ENCODE measurements at regions not wholly inside any gene's neighbourhood (a gene's known extent, or its start where the extent isn't known, plus 50 kb on each side); places are given as distances from the start of the nearest gene placed in this dataset.

DNA sequence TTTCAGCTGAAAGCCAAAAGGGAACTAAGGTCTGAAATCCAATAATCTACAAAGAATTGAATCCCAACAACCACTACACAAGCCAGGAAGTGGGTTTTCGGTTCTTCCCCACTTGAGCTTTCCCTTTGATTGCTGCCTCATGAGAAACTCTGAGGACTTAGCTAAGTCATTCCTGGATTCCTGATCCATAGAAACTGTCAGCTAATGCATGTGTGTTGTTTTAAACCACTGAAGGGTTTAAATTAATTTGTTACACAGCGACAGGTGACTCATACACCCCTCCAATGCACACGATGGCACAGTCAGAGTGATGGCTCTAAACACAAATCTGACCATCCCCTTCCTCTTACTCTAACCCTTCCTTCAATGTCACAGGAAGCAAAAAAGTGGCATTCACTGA is 282.9 kb downstream of the RAB28 start:
- ChIA-PET RAD21 (ENCODE audit: low non-redundant PET in 1 of 2, low total read pairs in 2 of 2, uncharacterized antibody in 2 of 2, unreplicated experiment in 2 of 2) (no interaction called here), POLR2A (no interaction called here)
- no peak overlapping the region for H2AFZ ChIP-seq (ENCODE audit: low read depth, low read length, poor library complexity, severe bottlenecking)

GRCh38 chr4:13196721-13197120 is 287.4 kb downstream of the RAB28 start:
- no peaks in the 10 kb centered on the region for H3K36me3 ChIP-seq (ENCODE audit: control insufficient read depth in 1 of 2, insufficient read depth in 2 of 2, low read length in 2 of 2)
- no peak for ATAC-seq
- H3K9ac ChIP-seq (ENCODE audit: low read length) = no peak overlapping the region
- no peak for DNase-seq (ENCODE audit: low read depth, low spot score)
- no TSS peak for BruUV-seq (replicated peaks)
- H3K9me3 ChIP-seq (ENCODE audit: control insufficient read depth in 1 of 2, insufficient read depth in 1 of 2, low read depth in 1 of 2, low read length in 2 of 2) = no peaks in the 10 kb centered on the region
- H3K4me3 ChIP-seq (replicated peaks in 1 of 2; ENCODE audit: low read depth in 1 of 2, low read length in 2 of 2) = no peak overlapping the region
- H2AFZ ChIP-seq (ENCODE audit: low read depth, low read length, poor library complexity, severe bottlenecking) = no peak overlapping the region
- CTCF ChIA-PET = no interaction called here
- no peaks in the 10 kb centered on the region for H4K20me1 ChIP-seq (ENCODE audit: insufficient read depth)
- no peaks in the 10 kb centered on the region for H3K27me3 ChIP-seq (ENCODE audit: insufficient read depth, low read length)
- H3K4me1 ChIP-seq (ENCODE audit: control insufficient read depth in 1 of 2, insufficient read depth in 2 of 2, low read length in 2 of 2) = no peaks in the 10 kb centered on the region
- POLR2A ChIA-PET = no interaction called here
- H3K79me2 ChIP-seq (ENCODE audit: insufficient read depth, low read length) = no peaks in the 10 kb centered on the region
- H3K4me2 ChIP-seq (ENCODE audit: low read length) = no peak overlapping the region
- intact Hi-C loops (cut with micrococcal nuclease) = no loop called here
- no peak overlapping the region for H3K27ac ChIP-seq (ENCODE audit: low read depth, low read length)
- H3K9me2 ChIP-seq (ENCODE audit: insufficient read depth) = no peaks in the 10 kb centered on the region
- RAD21 ChIA-PET (ENCODE audit: low non-redundant PET in 1 of 2, low total read pairs in 2 of 2, uncharacterized antibody in 2 of 2, unreplicated experiment in 2 of 2) = no interaction called here
- TF ChIP-seq YY1 (IDR thresholded peaks at IDR 0.05; ENCODE audit: extremely low read depth, insufficient replicate concordance, low read depth, low read length) (no peak), EZH2phosphoT487 (IDR thresholded peaks at IDR 0.05; ENCODE audit: borderline replicate concordance) (no peak), CEBPB (IDR thresholded peaks at IDR 0.05; ENCODE audit: low read depth) (no peak), ZNF274 (IDR thresholded peaks at IDR 0.05; ENCODE audit: low read depth, low read length) (no peak), POLR2AphosphoS5 (IDR thresholded peaks at IDR 0.05; ENCODE audit: low read depth, low read length) (no peak), ELF1 (IDR thresholded peaks at IDR 0.05; ENCODE audit: borderline replicate concordance, low read depth) (no peak), SRF (IDR thresholded peaks at IDR 0.05; ENCODE audit: low read depth) (no peak), SP1 (IDR thresholded peaks at IDR 0.05; ENCODE audit: low read depth) (no peak), CBX3 (IDR thresholded peaks at IDR 0.05; ENCODE audit: low read depth) (no peak), EGR1 (IDR thresholded peaks at IDR 0.05; ENCODE audit: low read depth) (no peak), TCF7L2 (IDR thresholded peaks at IDR 0.05; ENCODE audit: borderline replicate concordance, extremely low read depth, insufficient read depth, insufficient read length) (no peak), RAD21 (IDR thresholded peaks at IDR 0.05; ENCODE audit: low read depth) (no peak), ZFX (IDR thresholded peaks at IDR 0.05) (no peak), MAX (IDR thresholded peaks at IDR 0.05) (no peak), JUND (IDR thresholded peaks at IDR 0.05) (no peak), SIN3A (IDR thresholded peaks at IDR 0.05; ENCODE audit: low read depth) (no peak), ZBTB33 (IDR thresholded peaks at IDR 0.05; ENCODE audit: extremely low read depth, insufficient replicate concordance, low read length) (no peak)
- TF ChIP-seq, protein P1, sequence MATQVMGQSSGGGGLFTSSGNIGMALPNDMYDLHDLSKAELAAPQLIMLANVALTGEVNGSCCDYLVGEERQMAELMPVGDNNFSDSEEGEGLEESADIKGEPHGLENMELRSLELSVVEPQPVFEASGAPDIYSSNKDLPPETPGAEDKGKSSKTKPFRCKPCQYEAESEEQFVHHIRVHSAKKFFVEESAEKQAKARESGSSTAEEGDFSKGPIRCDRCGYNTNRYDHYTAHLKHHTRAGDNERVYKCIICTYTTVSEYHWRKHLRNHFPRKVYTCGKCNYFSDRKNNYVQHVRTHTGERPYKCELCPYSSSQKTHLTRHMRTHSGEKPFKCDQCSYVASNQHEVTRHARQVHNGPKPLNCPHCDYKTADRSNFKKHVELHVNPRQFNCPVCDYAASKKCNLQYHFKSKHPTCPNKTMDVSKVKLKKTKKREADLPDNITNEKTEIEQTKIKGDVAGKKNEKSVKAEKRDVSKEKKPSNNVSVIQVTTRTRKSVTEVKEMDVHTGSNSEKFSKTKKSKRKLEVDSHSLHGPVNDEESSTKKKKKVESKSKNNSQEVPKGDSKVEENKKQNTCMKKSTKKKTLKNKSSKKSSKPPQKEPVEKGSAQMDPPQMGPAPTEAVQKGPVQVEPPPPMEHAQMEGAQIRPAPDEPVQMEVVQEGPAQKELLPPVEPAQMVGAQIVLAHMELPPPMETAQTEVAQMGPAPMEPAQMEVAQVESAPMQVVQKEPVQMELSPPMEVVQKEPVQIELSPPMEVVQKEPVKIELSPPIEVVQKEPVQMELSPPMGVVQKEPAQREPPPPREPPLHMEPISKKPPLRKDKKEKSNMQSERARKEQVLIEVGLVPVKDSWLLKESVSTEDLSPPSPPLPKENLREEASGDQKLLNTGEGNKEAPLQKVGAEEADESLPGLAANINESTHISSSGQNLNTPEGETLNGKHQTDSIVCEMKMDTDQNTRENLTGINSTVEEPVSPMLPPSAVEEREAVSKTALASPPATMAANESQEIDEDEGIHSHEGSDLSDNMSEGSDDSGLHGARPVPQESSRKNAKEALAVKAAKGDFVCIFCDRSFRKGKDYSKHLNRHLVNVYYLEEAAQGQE (IDR thresholded peaks at IDR 0.05; ENCODE audit: low read depth) = no peak

More for the DNA sequence above, 282.9 kb downstream of the RAB28 start:
- Histone ChIP-seq H3K79me2 (ENCODE audit: insufficient read depth, low read length) (no peaks in the 10 kb centered on the region), H3K9me3 (ENCODE audit: control insufficient read depth in 1 of 2, insufficient read depth in 1 of 2, low read depth in 1 of 2, low read length in 2 of 2) (no peaks in the 10 kb centered on the region), H3K9ac (ENCODE audit: low read length) (no peak overlapping the region), H3K4me3 (replicated peaks in 1 of 2; ENCODE audit: low read depth in 1 of 2, low read length in 2 of 2) (no peak overlapping the region), H4K20me1 (ENCODE audit: insufficient read depth) (no peaks in the 10 kb centered on the region), H3K9me2 (ENCODE audit: insufficient read depth) (no peaks in the 10 kb centered on the region), H3K4me1 (ENCODE audit: control insufficient read depth in 1 of 2, insufficient read depth in 2 of 2, low read length in 2 of 2) (no peaks in the 10 kb centered on the region), H3K27ac (ENCODE audit: low read depth, low read length) (no peak overlapping the region), H3K27me3 (ENCODE audit: insufficient read depth, low read length) (no peaks in the 10 kb centered on the region), H3K36me3 (ENCODE audit: control insufficient read depth in 1 of 2, insufficient read depth in 2 of 2, low read length in 2 of 2) (no peaks in the 10 kb centered on the region), H3K4me2 (ENCODE audit: low read length) (no peak overlapping the region)
- no peak for ATAC-seq
- no TSS peak for BruUV-seq (replicated peaks)
- TF ChIP-seq CEBPB (IDR thresholded peaks at IDR 0.05; ENCODE audit: low read depth) = no peak
- intact Hi-C loops (cut with micrococcal nuclease) = no loop called here
- DNase-seq (ENCODE audit: low read depth, low spot score) = no peak
- CTCF ChIA-PET = no interaction called here
